HG03064 (cell line): ENCODE measurements at regions not wholly inside any gene's neighbourhood (a gene's known extent, or its start where the extent isn't known, plus 50 kb on each side); places are given as distances from the start of the nearest gene placed in this dataset.
"Not testable (repeated sequence)": the region's sequence is repeated elsewhere in the genome, so short reads cannot be mapped to it uniquely, and the experiment has no call there.

Experiments used
- ATAC-seq: cut with Tn5 transposase; IDR thresholded peaks from one replicate; pipeline ENCODE4 v1.9.1; 2021; ENCODE audit warnings: low read depth; ENCODE audit not compliant: unreplicated experiment

DNA sequence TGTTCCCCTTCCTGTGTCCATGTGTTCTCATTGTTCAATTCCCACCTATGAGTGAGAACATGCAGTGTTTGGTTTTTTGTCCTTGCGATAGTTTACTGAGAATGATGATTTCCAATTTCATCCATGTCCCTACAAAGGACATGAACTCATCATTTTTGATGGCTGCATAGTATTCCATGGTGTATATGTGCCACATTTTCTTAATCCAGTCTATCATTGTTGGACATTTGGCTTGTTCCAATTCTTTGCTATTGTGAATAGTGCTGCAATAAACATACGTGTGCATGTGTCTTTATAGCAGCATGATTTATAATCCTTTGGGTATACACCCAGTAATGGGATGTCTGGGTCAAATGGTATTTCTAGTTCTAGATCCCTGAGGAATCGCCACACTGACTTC, 712.5 kb upstream of the ADGRB3 start:
- not testable (repeated sequence) for ATAC-seq

DNA sequence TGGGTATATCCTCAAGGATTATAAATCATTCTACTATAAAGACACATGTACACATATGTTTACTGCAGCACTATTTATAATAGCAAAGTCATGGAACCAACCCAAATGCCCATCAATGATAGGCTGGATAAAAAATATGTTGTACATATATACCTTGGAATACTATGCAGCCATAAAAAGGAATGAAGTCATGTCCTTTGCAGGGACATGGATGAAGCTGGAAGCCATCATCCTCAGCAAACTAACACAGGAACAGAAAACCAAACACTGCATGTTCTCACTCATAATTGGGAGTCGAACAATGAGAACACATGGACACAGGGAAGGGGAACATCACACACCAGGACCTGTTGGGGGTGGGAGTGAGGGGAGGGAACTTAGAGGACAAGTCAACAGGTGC, 715.0 kb upstream of the ADGRB3 start:
- ATAC-seq, result not testable (repeated sequence)

DNA sequence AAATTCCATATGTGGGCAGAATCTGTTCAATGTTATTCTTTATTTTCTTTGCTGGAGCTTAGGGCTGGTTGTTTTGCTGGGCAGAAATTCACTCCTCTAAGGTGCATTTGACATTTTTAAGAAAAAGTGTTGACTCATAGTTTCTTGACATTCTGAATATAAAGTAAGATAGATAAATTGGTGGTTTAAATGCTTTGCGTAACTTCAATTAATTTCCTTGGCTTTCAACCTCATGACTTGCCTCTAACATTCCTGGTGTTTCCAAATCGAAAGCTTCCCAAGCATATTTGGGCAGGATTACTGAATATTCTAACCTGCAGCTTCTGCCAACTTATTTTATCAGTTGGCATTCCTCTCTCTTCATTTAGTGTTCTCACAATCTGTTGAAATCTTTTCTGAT, 718.7 kb upstream of the ADGRB3 start:
- no peak for ATAC-seq

DNA sequence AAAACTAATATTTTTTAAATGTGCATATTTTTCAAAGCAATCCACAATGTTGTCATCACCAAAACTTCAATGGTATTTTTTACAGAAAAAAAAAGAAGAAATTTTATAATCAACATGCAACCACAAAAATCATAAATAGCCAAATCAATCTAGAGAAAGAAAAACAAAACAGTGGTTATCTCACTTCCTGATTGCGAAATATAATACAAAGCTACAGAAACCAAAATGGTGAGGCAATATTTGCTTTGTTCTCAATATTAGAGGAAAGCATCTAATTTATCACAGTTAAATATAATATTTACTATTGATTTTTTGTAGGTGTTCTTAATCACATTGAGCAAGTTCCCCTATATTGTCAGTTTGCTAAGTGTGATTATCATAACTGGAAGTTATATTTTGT, 720.7 kb upstream of the ADGRB3 start:
- ATAC-seq, result no peak

DNA sequence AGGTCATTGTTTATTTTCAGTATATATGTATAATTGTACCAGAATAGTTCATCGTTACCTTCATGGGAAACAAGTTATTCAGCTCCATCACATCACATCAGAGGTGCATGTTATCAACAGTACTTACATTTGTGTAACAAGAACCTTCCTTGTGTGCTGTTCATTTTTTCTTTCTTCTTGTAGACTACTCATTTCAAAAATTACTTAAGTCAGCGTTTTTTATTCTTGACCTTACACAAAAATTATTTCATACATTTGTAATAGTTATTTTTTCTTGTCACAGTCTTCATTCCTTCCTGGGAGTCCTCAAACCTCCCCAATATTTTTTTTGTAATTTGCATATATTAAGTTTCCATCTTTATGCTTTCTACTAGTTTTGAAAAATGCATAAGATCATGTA, 725.7 kb upstream of the ADGRB3 start:
- no peak for ATAC-seq

DNA sequence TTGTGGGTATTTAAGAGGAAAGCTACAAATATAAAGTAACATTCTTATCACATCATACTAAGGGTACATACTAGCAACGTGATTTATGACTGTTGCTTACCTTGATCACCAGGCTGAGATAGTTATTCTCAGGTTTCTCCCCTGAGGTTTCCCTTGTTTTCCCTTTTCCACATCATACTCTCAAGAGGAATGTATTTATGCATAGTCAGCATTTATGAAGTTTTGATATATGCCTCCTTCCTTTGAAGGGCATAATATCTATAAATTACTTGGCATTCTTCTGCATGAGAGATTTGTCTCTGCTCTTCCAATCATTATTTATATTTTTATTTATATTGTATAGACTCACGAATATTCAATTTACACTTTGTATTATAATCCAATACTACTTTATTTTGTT, 726.7 kb upstream of the ADGRB3 start:
- ATAC-seq, result no peak

DNA sequence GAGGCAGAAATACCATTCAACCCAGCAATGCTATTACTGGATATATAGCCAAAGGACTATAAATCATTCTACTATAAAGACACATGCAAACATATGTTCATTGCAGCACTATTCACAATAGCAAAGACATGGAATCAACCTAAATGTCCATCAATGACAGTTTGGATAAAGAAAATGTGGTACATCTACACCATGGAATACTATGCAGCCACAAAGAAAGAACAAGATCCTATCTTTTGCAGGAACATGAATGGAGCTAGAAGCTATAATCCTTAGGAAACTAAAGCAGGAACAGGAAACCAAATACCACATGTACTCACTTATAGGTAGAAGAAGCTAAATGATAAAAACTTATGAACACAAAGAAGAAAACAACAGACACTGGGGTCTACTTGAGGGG, 730.3 kb upstream of the ADGRB3 start:
- ATAC-seq, result not testable (repeated sequence)

DNA sequence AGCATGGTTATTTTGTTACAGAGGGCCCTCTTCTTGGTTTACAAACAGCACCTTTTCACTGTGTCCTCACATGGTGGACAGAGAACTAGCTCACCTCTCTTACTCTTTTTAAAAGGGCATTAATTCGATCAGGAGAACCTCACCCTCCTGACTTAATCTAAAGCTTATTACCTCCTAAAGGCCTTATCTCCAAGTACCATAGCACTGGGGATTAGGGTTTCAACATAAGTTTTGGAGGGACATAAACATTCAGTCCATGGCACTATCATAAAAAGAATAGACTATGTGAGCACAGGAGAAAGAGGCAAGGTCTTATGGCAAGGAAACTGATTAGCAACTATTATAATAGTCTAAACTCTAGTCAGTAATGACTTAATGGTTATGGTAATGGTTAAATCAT, 736.2 kb upstream of the ADGRB3 start:
- ATAC-seq, result no peak

DNA sequence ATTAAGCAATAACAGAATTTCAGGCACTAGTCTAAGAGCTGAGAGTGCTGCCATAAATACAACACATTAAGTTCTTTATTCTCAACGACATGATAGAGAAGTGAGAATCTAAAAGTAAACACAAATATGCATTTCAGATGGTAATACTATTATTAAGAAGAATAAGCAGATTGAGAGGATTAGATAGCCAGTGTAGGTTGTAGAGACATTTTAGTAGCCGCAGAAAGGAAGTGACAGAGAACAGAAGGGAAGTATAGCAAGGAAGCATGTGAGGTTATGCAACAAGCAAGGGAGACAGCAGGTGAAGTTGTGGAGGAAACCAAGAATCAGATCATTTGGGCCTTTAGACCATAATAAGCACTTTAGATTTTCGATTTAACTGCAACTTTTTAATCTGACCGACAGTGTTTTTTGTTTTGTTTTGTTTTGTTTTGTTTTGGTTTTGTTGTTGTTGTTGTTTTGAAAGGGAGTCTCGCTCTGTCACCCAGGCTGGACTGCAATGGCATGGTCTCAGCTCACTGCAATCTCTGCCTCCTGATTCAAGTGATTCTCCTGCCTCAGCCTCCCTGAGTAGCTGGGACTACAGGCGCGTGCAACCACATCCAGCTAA, 737.0 kb upstream of the ADGRB3 start:
- no peak for ATAC-seq

DNA sequence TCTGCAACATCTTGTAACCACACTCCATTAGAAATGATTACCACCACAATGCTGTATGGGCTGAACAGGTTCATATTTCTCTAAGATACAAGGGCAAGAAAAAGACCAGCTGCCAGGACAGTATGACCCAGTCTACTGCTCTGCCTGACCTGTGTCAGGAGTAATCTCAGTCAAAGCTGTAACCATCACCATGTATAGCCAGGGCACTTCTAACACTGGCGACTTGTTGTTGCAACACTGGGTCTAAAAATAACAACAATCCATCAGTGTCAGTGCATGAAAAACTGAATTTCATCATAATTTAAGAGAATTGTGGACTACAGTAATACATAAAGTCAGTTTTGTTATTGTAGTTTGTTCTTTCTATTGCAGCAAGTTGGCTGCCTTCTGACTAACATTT, 738.6 kb upstream of the ADGRB3 start:
- ATAC-seq, result no peak

DNA sequence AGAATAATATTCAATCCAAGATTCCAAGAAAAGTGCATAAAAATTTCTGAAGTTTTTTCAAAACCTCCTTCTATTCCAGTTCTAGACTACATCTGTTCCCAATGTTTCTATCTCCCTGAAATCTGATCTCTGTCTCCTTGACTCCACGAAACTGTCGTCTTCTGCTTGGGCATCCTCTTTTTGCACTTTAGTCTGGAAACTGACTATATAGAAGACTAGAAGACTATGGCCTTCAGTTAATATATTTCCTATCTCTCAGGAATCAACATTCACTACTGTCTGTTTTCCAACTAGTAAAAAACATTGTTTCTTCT, 745.4 kb upstream of the ADGRB3 start:
- no peak for ATAC-seq

DNA sequence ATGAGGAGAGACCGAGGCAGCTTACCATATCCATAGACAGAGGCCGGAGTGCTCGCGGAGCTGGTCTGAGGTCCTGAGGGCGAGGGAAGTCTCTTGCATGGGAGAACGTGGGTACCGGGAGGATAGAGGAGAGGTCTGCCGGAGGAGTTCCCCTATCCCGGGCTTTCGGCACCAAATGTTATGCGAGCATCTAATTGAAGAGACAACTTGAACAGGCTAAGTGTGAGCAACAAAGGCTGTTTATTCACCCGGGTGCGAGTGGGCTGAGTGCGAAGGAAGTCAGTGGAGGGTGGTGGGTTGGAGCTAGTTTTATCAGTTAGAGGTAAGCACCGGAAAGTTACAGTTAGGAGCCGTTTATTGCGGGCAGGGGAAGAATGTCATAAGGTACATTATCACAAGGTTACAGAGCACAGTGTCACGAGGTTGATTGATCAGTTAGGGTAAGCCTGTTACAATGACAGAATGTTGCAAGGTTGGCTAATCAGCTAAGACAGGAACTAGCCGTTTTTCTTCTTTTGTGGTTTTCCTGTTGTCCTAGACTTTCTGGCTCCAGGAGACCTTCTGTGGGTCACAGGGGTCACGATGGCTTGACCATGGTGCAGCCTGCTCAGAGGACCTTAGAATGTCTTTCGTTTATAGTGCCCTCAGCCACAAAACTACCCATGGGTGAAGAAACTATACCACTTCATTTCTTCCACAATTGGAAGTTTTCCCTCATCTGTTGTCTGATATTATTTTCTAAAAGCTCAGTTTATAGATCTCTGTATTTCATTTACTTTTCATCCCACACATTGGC, 746.0 kb upstream of the ADGRB3 start:
- ATAC-seq, result no peak

DNA sequence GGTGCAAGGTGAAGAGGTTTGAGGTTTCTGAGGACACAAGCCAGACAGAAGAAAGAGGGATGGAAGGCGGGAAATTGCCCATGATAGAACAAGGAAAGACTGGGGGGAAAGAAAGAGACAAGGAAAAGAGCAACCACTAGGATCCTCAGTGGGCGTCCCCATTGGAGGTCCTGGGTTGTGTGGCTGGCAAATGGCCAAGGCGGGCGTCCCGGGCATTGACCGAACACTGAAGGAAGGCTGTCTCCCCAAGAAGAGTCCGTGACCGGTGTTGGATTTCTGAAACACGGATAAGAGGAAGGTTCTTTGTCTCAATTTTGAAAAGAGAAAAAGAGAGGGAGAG, 746.6 kb upstream of the ADGRB3 start:
- no peak for ATAC-seq

DNA sequence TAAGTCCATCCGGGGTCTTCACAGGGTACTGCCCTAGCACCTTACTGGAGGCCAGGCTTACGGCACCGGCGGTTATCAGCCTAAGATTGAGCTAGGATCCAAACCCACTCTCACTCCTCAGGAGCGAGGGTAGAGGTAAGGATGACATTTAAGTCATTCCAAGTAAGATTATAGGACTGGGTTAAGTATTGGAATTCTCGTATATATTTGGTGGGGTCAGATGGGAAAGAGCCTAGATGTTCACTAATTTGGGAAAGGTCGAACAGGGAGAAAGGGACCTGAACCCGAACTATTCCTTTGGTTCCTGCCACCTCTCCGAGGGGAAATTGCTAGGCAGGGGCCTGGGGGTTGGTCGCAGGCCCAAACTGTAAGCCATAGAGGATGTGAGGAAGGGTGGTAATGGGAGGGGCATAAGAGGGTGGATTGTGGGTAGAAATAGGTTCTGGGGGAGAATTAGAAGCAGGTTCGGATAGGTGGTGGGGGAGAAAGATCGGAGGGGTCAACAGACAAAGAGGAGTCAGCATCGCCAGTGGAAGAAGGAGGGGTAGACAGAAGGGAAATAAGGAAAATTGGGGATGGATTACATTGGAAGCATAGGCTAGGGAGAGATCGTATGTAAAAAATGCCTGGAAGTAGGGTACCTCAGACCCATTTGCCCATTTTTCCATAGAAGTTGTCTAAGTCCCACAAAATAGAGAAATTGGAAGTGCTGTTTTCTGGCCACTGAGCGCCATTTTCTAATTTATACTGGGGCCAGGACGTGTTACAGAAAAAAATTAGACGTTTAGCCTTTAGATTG, 747.1 kb upstream of the ADGRB3 start:
- ATAC-seq, result no peak

DNA sequence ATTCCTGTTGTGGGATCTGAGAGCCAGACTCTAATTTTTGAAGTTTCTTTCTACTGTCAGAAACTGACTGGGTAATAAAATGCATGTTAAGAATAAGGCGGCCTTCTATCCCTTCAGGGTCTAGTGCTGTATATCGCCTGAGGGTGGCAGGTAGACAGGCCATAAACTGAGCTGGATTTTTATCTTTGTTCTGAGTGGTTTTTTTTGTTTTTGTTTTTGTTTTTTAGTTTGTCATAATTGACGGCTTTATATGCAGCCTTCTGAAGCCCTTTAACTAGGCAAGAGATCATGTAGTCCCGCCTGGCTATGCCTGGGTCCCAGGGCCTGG, 747.7 kb upstream of the ADGRB3 start:
- no peak for ATAC-seq

DNA sequence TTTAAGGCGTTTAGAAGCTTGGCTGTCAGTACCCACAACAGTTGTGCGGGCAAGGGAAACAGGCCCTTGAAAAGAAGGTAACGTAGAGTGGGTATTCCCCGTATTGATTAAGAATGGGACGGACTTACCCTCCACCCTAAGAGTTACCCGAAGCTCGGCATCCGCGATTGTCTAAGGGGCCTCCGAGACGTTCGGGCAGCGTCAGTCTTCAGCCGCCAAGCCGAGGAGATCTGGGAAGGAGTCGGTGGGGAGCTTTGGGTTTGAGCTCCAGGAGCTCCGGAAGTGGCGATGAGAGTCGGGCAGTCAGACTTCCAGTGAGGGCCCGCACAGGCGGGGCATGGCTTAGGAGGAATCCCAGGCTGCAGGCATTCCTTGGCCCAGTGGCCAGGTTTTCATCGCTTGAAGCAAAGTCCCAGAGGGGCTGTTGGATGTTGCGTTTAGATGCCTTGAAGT, 748.2 kb upstream of the ADGRB3 start:
- no peak for ATAC-seq

DNA sequence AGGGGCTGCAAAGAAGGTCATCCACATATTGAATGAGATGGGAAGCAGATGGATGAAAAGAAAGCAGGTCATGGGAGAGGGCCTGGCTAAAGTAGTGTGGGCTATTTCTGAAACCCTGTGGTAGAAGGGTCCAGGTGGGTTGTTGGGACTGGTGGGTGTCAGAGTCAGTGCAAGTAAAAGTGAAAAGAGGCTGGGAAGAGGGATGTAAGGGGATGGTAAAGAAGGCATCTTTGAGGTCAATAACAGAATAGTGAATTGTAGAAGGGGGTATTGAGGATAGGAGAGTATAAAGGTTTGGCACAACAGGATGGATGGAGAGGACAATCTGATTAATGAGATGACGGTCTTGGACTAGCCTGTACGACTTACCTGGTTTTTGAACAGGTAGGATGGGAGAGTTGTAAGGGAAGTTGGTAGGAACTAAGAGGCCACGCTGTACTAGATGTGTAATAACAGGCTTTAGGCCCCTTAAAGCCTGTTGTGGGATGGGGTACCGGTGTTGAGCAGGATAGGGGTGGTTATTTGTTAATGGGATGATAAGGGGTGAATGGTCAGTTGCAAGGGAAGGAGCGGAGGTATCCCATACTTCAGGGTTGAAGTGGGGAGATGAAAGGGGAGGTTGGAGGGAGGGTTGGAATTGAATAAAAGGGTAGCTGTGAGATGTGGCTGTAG, 748.9 kb upstream of the ADGRB3 start:
- no peak for ATAC-seq

DNA sequence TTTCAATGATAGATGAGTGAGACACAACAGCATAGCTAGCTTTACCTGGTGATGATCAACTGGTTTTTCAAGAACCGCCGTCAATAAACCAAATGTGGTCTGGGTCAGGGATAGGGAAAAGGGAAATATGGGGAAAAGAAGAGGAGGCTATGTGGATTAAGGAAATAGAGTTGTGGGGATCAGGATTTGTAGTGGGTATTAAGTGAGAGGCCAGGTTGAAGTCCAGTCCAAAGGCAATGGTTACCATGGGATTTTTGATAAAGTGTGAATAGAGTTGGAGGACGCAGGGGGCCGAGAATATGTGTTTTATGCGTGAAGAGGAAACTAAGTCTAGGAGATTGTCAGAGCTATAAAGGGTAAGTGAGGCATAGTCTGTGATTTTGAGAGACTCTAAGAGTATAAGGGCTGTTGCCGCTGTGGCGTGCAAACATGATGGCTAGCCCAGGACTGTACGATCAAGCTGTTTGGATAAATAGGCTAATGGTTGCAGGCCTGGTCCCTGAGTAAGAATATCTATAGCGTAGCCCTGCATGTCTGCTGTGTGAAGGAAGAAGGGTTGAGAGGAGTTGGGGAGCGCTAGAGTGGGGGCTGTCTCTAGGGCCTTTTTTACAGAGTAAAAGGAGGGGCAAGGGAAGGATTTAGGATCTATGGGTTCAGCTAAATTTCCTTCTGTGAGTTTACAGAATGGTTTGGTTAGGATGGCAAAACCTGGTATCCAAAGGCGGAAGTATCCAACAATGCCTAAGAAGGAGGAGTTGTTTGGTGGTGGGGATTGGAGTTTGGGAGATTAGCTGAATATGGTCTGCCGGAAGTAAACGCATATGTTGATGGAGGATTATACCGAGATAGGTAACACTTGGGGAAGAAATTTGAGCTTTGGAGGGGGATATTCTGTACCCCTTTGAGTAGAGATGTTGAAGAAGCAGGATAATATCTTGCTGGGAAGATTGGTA, 749.7 kb upstream of the ADGRB3 start:
- ATAC-seq, result no peak

DNA sequence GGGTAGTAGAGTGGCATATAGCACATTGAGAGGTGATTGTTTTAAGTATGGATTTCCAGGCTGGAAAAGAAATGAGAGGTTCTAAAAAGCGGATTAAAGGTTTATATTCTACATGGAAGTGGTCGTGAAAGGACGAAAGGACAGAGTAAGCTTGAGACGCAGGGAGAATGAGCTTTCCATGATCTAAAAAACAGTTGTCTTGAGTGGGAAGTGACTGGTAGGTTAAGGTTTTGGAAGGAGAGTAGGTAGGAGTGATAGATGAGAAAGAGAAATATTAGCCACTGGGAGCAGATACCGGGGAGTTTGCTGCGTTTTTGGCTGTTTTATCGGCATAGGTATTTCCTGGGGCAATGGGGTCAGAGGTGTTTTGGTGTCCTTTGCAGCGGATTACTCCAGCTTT, 750.6 kb upstream of the ADGRB3 start:
- no peak for ATAC-seq
